ENCODE measurements at regions not wholly inside any gene's neighbourhood (a gene's known extent, or its start where the extent isn't known, plus 50 kb on each side); places are given as distances from the start of the nearest gene placed in this dataset.

DNA sequence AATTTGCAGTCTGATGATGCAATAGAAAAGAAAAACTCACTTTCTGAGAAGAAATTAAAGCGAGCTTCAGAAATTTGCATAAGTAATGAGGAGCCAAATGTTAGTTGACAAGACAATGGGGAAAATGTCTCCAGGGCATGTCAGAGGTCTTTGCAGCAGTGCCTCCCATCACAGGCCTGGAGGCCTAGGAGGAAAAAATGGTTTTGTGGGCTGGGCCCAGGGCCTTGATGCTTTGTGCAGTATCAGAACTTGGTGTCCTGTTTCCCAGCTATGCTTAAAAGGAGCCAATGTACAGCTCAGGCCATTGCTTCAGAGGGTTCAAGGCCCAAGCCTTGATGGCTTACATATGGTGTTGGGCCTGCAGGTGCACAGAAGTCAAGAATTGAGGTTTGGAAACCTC lies 298.4 kb downstream of the SMARCA2 start:
- POLR2A ChIA-PET: no interaction called here
- ATAC-seq: no peak
- H3K27me3 ChIP-seq (ENCODE audit: control insufficient read depth, insufficient read depth, low read length): no peaks in the 10 kb centered on the region
- in situ Hi-C loops (cut with HindIII; ENCODE audit: low pct_unique_long_range_greater_than_20kb, low sequenced_read_pairs): no loop called here
- no peaks in the 10 kb centered on the region for H3K4me1 ChIP-seq (ENCODE audit: control insufficient read depth, insufficient read depth, low read length)
- CTCF ChIA-PET: no interaction called here
- BruUV-seq (replicated peaks): no TSS peak
- no peak overlapping the region for H3K27ac ChIP-seq (ENCODE audit: low read length)
- TF ChIP-seq SIN3A (IDR thresholded peaks at IDR 0.05; ENCODE audit: borderline replicate concordance, insufficient read depth, low read depth, low read length) (no peak), POLR2AphosphoS5 (IDR thresholded peaks at IDR 0.05; ENCODE audit: low read depth, low read length) (no peak), TCF7L2 (IDR thresholded peaks at IDR 0.05; ENCODE audit: low read depth, low read length) (no peak)
- TF ChIP-seq, protein P1, sequence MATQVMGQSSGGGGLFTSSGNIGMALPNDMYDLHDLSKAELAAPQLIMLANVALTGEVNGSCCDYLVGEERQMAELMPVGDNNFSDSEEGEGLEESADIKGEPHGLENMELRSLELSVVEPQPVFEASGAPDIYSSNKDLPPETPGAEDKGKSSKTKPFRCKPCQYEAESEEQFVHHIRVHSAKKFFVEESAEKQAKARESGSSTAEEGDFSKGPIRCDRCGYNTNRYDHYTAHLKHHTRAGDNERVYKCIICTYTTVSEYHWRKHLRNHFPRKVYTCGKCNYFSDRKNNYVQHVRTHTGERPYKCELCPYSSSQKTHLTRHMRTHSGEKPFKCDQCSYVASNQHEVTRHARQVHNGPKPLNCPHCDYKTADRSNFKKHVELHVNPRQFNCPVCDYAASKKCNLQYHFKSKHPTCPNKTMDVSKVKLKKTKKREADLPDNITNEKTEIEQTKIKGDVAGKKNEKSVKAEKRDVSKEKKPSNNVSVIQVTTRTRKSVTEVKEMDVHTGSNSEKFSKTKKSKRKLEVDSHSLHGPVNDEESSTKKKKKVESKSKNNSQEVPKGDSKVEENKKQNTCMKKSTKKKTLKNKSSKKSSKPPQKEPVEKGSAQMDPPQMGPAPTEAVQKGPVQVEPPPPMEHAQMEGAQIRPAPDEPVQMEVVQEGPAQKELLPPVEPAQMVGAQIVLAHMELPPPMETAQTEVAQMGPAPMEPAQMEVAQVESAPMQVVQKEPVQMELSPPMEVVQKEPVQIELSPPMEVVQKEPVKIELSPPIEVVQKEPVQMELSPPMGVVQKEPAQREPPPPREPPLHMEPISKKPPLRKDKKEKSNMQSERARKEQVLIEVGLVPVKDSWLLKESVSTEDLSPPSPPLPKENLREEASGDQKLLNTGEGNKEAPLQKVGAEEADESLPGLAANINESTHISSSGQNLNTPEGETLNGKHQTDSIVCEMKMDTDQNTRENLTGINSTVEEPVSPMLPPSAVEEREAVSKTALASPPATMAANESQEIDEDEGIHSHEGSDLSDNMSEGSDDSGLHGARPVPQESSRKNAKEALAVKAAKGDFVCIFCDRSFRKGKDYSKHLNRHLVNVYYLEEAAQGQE (IDR thresholded peaks at IDR 0.05; ENCODE audit: insufficient read depth in 1 of 2, low read depth in 2 of 2, low read length in 1 of 2): no peak
- TF ChIP-seq, protein P2, sequence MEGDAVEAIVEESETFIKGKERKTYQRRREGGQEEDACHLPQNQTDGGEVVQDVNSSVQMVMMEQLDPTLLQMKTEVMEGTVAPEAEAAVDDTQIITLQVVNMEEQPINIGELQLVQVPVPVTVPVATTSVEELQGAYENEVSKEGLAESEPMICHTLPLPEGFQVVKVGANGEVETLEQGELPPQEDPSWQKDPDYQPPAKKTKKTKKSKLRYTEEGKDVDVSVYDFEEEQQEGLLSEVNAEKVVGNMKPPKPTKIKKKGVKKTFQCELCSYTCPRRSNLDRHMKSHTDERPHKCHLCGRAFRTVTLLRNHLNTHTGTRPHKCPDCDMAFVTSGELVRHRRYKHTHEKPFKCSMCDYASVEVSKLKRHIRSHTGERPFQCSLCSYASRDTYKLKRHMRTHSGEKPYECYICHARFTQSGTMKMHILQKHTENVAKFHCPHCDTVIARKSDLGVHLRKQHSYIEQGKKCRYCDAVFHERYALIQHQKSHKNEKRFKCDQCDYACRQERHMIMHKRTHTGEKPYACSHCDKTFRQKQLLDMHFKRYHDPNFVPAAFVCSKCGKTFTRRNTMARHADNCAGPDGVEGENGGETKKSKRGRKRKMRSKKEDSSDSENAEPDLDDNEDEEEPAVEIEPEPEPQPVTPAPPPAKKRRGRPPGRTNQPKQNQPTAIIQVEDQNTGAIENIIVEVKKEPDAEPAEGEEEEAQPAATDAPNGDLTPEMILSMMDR (IDR thresholded peaks at IDR 0.05): no peak
- no peak for DNase-seq (ENCODE audit: low read depth, low spot score)
- intact Hi-C loops (cut with micrococcal nuclease; ENCODE audit: unreplicated experiment): no loop called here
- no peaks in the 10 kb centered on the region for H3K36me3 ChIP-seq (ENCODE audit: control insufficient read depth, insufficient read depth, low read length)
- no peaks in the 10 kb centered on the region for H3K9me3 ChIP-seq (ENCODE audit: control insufficient read depth, insufficient read depth, low read depth, low read length)
- H3K4me3 ChIP-seq (ENCODE audit: low read depth in 2 of 2, low read length in 2 of 2): no peak overlapping the region

DNA sequence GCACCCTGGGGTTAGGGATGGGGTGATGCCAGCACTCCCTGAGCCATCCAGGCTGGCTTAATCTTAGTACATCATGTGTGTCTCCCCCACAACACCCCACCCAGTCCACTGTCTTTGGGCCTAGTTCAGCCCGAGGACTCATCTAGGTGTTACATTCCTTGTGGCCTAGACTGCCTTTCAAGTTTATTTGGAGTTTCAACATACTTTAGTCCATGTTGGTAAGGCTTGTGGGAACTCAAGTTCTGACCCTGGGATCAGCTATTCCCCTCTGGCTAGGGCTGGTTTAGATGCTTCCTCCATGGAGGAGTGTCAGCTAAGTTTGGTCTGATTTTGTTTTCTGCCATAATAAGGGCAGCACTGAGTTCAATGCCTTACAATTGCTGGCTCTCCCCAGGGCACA lies 302.4 kb downstream of the SMARCA2 start:
- H3K4me3 ChIP-seq (ENCODE audit: low read depth in 2 of 2, low read length in 2 of 2): no peak overlapping the region
- H3K36me3 ChIP-seq (ENCODE audit: control insufficient read depth, insufficient read depth, low read length): no peaks in the 10 kb centered on the region
- DNase-seq (ENCODE audit: low read depth, low spot score) (no peak), ATAC-seq (no peak)
- ChIA-PET CTCF (no interaction called here), POLR2A (no interaction called here)
- H3K27me3 ChIP-seq (ENCODE audit: control insufficient read depth, insufficient read depth, low read length): no peaks in the 10 kb centered on the region
- BruUV-seq (replicated peaks): no TSS peak
- no peaks in the 10 kb centered on the region for H3K9me3 ChIP-seq (ENCODE audit: control insufficient read depth, insufficient read depth, low read depth, low read length)
- in situ Hi-C loops (cut with HindIII; ENCODE audit: low pct_unique_long_range_greater_than_20kb, low sequenced_read_pairs) (no loop called here), intact Hi-C loops (cut with micrococcal nuclease; ENCODE audit: unreplicated experiment) (no loop called here)
- no peaks in the 10 kb centered on the region for H3K4me1 ChIP-seq (ENCODE audit: control insufficient read depth, insufficient read depth, low read length)
- H3K27ac ChIP-seq (ENCODE audit: low read length): no peak overlapping the region
- TF ChIP-seq SIN3A (IDR thresholded peaks at IDR 0.05; ENCODE audit: borderline replicate concordance, insufficient read depth, low read depth, low read length): no peak
- TF ChIP-seq, protein P1 (IDR thresholded peaks at IDR 0.05; ENCODE audit: insufficient read depth in 1 of 2, low read depth in 2 of 2, low read length in 1 of 2): no peak
- TF ChIP-seq TCF7L2 (IDR thresholded peaks at IDR 0.05; ENCODE audit: low read depth, low read length): no peak
- TF ChIP-seq, protein P2 (IDR thresholded peaks at IDR 0.05): no peak
- TF ChIP-seq POLR2AphosphoS5 (IDR thresholded peaks at IDR 0.05; ENCODE audit: low read depth, low read length): no peak

All from Panc1 (cell line).